ENCODE measurements at regions not wholly inside any gene's neighbourhood (a gene's known extent, or its start where the extent isn't known, plus 50 kb on each side); places are given as distances from the start of the nearest gene placed in this dataset.

DNA sequence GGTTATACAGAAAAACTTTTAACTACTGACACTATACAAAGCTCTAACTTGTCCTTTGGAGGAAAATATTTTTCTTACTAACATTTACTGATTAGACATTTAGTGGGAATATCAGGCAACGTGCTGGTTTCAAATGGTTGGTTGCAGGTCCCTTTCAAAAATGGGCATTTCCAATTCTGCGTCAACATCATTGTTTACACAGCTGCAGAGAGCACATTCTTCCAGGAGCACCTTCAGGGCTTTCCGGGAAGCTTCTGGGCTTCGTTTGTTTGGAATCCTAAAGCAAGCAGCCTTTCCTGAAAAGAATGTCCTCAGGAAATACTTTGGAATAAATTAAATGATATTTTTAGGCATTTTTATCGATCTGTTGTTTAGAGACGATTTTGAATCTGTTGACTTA, 289.7 kb downstream of the TRIML1 start:
- no peak overlapping the region for H3K4me3 ChIP-seq (ENCODE audit: low read depth, low read length)
- TF ChIP-seq, protein P1, sequence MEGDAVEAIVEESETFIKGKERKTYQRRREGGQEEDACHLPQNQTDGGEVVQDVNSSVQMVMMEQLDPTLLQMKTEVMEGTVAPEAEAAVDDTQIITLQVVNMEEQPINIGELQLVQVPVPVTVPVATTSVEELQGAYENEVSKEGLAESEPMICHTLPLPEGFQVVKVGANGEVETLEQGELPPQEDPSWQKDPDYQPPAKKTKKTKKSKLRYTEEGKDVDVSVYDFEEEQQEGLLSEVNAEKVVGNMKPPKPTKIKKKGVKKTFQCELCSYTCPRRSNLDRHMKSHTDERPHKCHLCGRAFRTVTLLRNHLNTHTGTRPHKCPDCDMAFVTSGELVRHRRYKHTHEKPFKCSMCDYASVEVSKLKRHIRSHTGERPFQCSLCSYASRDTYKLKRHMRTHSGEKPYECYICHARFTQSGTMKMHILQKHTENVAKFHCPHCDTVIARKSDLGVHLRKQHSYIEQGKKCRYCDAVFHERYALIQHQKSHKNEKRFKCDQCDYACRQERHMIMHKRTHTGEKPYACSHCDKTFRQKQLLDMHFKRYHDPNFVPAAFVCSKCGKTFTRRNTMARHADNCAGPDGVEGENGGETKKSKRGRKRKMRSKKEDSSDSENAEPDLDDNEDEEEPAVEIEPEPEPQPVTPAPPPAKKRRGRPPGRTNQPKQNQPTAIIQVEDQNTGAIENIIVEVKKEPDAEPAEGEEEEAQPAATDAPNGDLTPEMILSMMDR (IDR thresholded peaks at IDR 0.05; ENCODE audit: low read depth, low read length, missing control alignments) = no peak
- no peak for DNase-seq (ENCODE audit: low read depth)

DNA sequence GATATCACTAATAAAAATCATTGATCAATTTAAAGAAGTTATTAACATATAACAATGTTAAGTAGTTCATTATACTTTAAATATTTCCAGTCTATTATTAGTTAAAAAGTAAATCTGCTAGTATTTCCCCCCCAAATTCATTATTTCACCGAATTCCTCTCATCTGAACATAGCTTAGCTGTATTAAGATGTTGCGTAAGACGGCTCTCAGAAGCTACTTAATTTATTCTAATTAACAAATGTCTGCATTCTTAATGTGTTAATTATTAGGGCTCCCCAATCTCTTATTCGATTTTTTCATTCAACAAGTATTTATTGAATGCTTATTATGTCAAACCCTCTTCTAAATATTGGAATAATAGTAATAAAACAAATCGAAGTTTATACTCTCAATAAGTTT, 290.7 kb downstream of the TRIML1 start:
- H3K4me3 ChIP-seq (ENCODE audit: low read depth, low read length) = no peak overlapping the region
- TF ChIP-seq, protein P1 (IDR thresholded peaks at IDR 0.05; ENCODE audit: low read depth, low read length, missing control alignments) = no peak
- no peak for DNase-seq (ENCODE audit: low read depth)

DNA sequence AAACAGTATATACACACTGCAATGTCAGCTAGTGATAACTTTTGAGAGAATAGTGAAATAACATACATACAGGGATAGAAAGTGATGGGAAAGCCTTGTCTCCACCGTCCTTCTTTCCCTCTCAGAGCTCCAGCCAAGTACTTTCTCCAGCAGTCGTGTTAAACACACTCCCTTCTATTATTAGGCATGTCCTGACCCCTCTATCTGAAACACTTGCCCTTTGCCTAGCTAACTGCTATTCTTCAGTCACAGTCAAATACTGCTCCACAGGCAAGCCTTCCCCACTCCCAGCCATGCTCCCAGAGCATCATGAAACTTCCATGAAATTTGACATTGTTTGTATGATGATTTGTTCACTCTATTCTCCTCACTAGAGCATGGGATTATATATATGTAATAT, 291.1 kb downstream of the TRIML1 start:
- TF ChIP-seq, protein P1 (IDR thresholded peaks at IDR 0.05; ENCODE audit: low read depth, low read length, missing control alignments) = no peak
- no peak overlapping the region for H3K4me3 ChIP-seq (ENCODE audit: low read depth, low read length)
- DNase-seq (ENCODE audit: low read depth) = no peak

DNA sequence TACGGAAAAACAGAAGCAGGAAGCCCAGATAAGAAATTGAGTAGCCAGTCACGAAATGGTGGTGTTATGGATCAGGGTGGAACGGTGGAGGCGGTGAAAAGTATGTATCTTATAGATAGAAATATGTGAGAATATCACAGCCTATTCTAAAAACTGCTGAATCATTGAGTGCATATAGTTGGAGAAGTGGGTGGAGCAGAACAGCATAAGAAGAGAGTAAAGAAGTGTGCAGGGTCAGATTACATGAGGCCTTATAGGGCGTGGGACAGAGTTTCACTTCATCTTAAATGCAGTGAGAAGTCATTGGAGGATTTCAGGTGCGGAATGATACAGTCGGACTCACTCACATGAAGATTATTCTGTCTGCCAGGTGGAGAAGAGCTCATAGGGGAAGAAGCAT, 293.1 kb downstream of the TRIML1 start:
- no peak for DNase-seq (ENCODE audit: low read depth)
- H3K4me3 ChIP-seq (ENCODE audit: low read depth, low read length) = no peak overlapping the region
- TF ChIP-seq, protein P1 (IDR thresholded peaks at IDR 0.05; ENCODE audit: low read depth, low read length, missing control alignments) = no peak

DNA sequence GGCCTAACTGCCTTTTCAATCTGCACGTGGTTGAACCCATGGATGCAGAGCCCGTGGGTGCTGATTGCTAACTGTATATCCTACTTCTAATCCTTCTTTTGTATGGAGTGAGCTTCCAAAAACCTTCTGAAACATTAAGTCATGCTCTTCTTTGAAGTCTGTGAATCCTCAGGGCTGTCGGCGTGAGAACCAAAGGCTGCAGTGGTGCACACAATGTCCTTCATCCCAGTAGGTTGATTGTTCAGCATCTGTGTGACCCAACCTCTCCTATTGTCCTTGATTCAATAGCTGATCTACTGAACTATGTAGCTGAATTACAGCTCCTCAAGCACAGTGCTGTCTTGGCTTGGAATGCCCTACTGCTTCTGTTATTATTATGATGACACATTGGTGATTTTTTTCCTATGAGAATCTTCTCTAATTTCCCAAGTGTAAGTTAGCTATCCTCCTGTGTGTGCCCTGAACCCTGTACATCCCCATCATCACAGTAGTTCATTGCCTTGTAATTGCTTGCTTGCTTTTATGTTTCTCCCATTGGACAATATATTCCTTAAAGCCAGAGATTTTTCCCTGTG, 294.6 kb downstream of the TRIML1 start:
- no peak for DNase-seq (ENCODE audit: low read depth)
- TF ChIP-seq, protein P1 (IDR thresholded peaks at IDR 0.05; ENCODE audit: low read depth, low read length, missing control alignments) = no peak
- no peak overlapping the region for H3K4me3 ChIP-seq (ENCODE audit: low read depth, low read length)

DNA sequence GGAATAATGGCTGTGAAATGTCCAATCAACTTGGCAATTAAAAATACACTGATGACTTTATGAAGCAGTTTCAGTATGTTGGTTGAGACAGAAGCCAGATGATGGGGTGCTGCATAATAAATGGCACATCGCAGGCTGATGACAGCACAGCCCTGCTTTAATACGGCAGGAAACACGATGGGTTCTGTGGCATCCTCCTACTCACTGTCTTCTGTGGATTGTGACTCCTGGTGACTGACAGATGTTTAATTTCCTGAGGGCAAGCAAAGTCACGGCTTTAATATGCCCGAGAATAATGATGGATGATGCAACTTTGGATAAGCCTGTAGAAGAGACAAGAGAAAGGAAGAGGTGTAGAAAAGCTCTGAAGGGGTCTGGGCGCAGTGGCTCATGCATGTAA, 295.4 kb downstream of the TRIML1 start:
- no peak for DNase-seq (ENCODE audit: low read depth)
- no peak overlapping the region for H3K4me3 ChIP-seq (ENCODE audit: low read depth, low read length)
- TF ChIP-seq, protein P1 (IDR thresholded peaks at IDR 0.05; ENCODE audit: low read depth, low read length, missing control alignments) = no peak

DNA sequence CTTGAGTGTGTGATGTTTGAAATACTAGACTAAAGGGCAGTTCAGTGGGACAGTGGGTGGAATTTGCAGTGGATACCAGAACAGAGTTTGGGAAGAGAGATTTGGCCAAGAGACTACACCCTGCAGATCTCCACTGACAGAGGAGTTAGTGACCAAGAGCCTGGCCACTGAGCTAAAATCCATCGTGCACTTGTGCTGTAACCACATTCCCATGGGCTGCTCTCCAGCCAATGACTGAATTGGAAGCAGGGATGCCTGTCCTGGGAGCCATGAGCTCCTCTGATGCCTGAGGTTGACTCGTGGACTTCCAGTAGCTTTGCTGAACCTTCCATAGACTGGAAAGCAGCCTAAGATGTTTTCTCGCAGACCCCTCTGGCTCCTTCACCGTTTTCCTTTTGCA, 296.1 kb downstream of the TRIML1 start:
- no peak for DNase-seq (ENCODE audit: low read depth)
- no peak overlapping the region for H3K4me3 ChIP-seq (ENCODE audit: low read depth, low read length)
- TF ChIP-seq, protein P1 (IDR thresholded peaks at IDR 0.05; ENCODE audit: low read depth, low read length, missing control alignments) = no peak

Data from GM12864 (cell line).